WTC11 (cell line): ENCODE measurements at regions not wholly inside any gene's neighbourhood (a gene's known extent, or its start where the extent isn't known, plus 50 kb on each side); places are given as distances from the start of the nearest gene placed in this dataset.

Experiments
- ATAC-seq: fragments of 200-7000 bp; cut with Tn5 transposase; 2 replicates; pipeline ENCODE4 v1.10.0; 2021; ENCODE audit warnings: mild to moderate bottlenecking, moderate library complexity
- CTCF ChIA-PET: fragments of 300-600 bp; sonication (Branson Sonifier 250); formaldehyde crosslinking; loops from one replicate; lab custom pipeline; 2021; ENCODE audit warnings: antibody characterized with exemption; lab: Charles Lee
- POLR2A ChIA-PET: fragments of 350-600 bp; sonication (Branson Sonifier 250); formaldehyde crosslinking; loops from one replicate; lab custom pipeline; 2021; ENCODE audit warnings: antibody characterized with exemption; lab: Charles Lee
- DNase-seq: peaks from one replicate; pipeline ENCODE4 v3.0.0; 2021; ENCODE audit warnings: low spot score
- H3K27ac Mint-ChIP-seq: 2 replicates; pipeline ENCODE4 v1.8.0; 2021; ENCODE audit warnings: mixed read lengths
- H3K27me3 Mint-ChIP-seq: 2 replicates; pipeline ENCODE4 v1.8.0; 2021; ENCODE audit warnings: low read depth, mild to moderate bottlenecking, moderate library complexity, mixed read lengths
- H3K36me3 Mint-ChIP-seq: 2 replicates; pipeline ENCODE4 v1.8.0; 2021; ENCODE audit warnings: mixed read lengths
- H3K4me1 Mint-ChIP-seq: 2 replicates; pipeline ENCODE4 v1.8.0; 2022; ENCODE audit warnings: mixed read lengths
- H3K4me3 Mint-ChIP-seq: 2 replicates; pipeline ENCODE4 v1.8.0; 2021; ENCODE audit warnings: mild to moderate bottlenecking, moderate library complexity, mixed read lengths
- H3K9me3 Mint-ChIP-seq: 2 replicates; pipeline ENCODE4 v1.8.0; 2021; ENCODE audit warnings: mixed read lengths
- EMX1 ChIP-seq: fragments of 250-450 bp; sonication (Bioruptor Pico); IDR thresholded peaks from 2 replicates; pipeline ENCODE4 v1.8.0; 2021; ENCODE audit warnings: mild to moderate bottlenecking
- ETV6 ChIP-seq: sonication (generic); formaldehyde crosslinking; IDR thresholded peaks from 2 replicates; pipeline ENCODE4 v1.8.1; 2022; ENCODE audit warnings: mild to moderate bottlenecking, missing genetic modification reagents
- KAT7 ChIP-seq: sonication (generic); formaldehyde crosslinking; IDR thresholded peaks from 2 replicates; pipeline ENCODE4 v1.8.1; 2023; ENCODE audit warnings: missing genetic modification reagents, mild to moderate bottlenecking, borderline replicate concordance
- NFYB ChIP-seq: sonication (generic); formaldehyde crosslinking; conservative IDR thresholded peaks from 2 replicates; pipeline ENCODE4 v1.8.0; 2022; ENCODE audit warnings: low read depth, missing genetic modification reagents
- OVOL2 ChIP-seq: fragments of 250-450 bp; sonication (Bioruptor Pico); IDR thresholded peaks from 2 replicates; pipeline ENCODE4 v1.9.0; 2021; ENCODE audit warnings: mild to moderate bottlenecking, borderline replicate concordance
- RORB ChIP-seq: fragments of 250-450 bp; sonication (Bioruptor Pico); IDR thresholded peaks from 2 replicates; pipeline ENCODE4 v1.9.0; 2021; ENCODE audit warnings: mild to moderate bottlenecking
- SOX15 ChIP-seq: fragments of 250-450 bp; sonication (Bioruptor Pico); IDR thresholded peaks from 2 replicates; pipeline ENCODE4 v1.9.0; 2021; ENCODE audit warnings: mild to moderate bottlenecking
- SP1 ChIP-seq: sonication (generic); formaldehyde crosslinking; conservative IDR thresholded peaks from 2 replicates; pipeline ENCODE4 v1.8.1; 2022; ENCODE audit warnings: missing genetic modification reagents
- TEAD4 ChIP-seq: sonication (generic); formaldehyde crosslinking; IDR thresholded peaks from 2 replicates; pipeline ENCODE4 v1.8.0; 2022; ENCODE audit warnings: mild to moderate bottlenecking, missing genetic modification reagents
- ZBTB21 ChIP-seq: sonication (generic); formaldehyde crosslinking; IDR thresholded peaks from 2 replicates; pipeline ENCODE4 v1.8.1; 2023; ENCODE audit warnings: mild to moderate bottlenecking, missing genetic modification reagents, borderline replicate concordance
- ZNF219 ChIP-seq: sonication (generic); formaldehyde crosslinking; IDR thresholded peaks from 2 replicates; pipeline ENCODE4 v1.8.0; 2023; ENCODE audit warnings: missing genetic modification reagents, mild to moderate bottlenecking, borderline replicate concordance
- ZNF263 ChIP-seq: sonication (generic); formaldehyde crosslinking; IDR thresholded peaks from 2 replicates; pipeline ENCODE4 v1.8.1; 2022; ENCODE audit warnings: low read depth, mild to moderate bottlenecking, moderate library complexity, missing genetic modification reagents
- TF ChIP-seq, protein P1 (sequence below): sonication (generic); formaldehyde crosslinking; IDR thresholded peaks from 2 replicates; pipeline ENCODE4 v1.8.0; 2022; ENCODE audit warnings: mild to moderate bottlenecking, missing genetic modification reagents
- TF ChIP-seq, protein P2 (sequence below): fragments of 250-450 bp; sonication (Bioruptor Pico); IDR thresholded peaks from 2 replicates; pipeline ENCODE4 v1.9.0; 2021; ENCODE audit warnings: mild to moderate bottlenecking
- TF ChIP-seq, protein P3 (sequence below): sonication (generic); formaldehyde crosslinking; IDR thresholded peaks from 2 replicates; pipeline ENCODE4 v1.8.1; 2023; ENCODE audit warnings: mild to moderate bottlenecking, moderate library complexity, missing genetic modification reagents
- TF ChIP-seq, protein P4 (sequence below): sonication (generic); formaldehyde crosslinking; conservative IDR thresholded peaks from 2 replicates; pipeline ENCODE4 v1.8.1; 2022; ENCODE audit warnings: mild to moderate bottlenecking, missing genetic modification reagents
- TF ChIP-seq, protein P5 (sequence below): fragments of 200-600 bp; IDR thresholded peaks from 2 replicates; pipeline ENCODE4 v1.8.0; 2022; ENCODE audit warnings: antibody characterized with exemption
- TF ChIP-seq, protein P6 (sequence below): fragments of 250-450 bp; sonication (Bioruptor Pico); IDR thresholded peaks from 2 replicates; pipeline ENCODE4 v1.9.0; 2021; ENCODE audit warnings: moderate library complexity, mild to moderate bottlenecking, inconsistent platforms, borderline replicate concordance
- TF ChIP-seq, protein P7 (sequence below): sonication (generic); formaldehyde crosslinking; IDR thresholded peaks from 2 replicates; pipeline ENCODE4 v1.8.1; 2023; ENCODE audit warnings: mild to moderate bottlenecking, missing genetic modification reagents
- TF ChIP-seq, protein P8 (sequence below): sonication (generic); formaldehyde crosslinking; IDR thresholded peaks from 2 replicates; pipeline ENCODE4 v1.8.1; 2022; ENCODE audit warnings: low read depth, missing genetic modification reagents, borderline replicate concordance
- TF ChIP-seq, protein P9 (sequence below): sonication (generic); formaldehyde crosslinking; IDR thresholded peaks from 2 replicates; pipeline ENCODE4 v1.8.0; 2023; ENCODE audit warnings: mild to moderate bottlenecking, missing genetic modification reagents
- TF ChIP-seq, protein P10 (sequence below): sonication (generic); formaldehyde crosslinking; IDR thresholded peaks from 2 replicates; pipeline ENCODE4 v1.8.0; 2022; ENCODE audit warnings: mild to moderate bottlenecking, missing genetic modification reagents
- TF ChIP-seq, protein P11 (sequence below): sonication (generic); formaldehyde crosslinking; IDR thresholded peaks from 2 replicates; pipeline ENCODE4 v1.8.1; 2023; ENCODE audit warnings: mild to moderate bottlenecking, missing genetic modification reagents, moderate library complexity

DNA sequence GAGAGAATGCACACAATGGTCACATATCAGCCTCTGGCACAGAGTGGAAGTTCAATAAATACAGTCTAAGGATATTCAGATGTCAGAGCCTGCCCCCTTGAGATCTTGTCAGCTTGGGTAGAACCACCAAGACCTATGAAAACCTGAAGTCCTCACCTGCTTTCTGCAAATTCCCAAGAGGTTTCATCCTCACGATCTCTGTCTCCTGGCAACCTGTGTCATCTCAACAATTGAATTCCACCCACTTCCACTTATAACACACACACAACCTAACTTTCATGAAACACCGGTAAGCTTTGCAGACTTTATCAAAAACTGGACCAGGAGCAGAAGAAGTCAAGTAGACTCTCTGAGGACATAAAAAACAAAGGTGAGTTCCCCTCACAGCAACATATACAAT is 151.6 kb upstream of the SLC30A5 start (continued):
- TF ChIP-seq, protein P1, sequence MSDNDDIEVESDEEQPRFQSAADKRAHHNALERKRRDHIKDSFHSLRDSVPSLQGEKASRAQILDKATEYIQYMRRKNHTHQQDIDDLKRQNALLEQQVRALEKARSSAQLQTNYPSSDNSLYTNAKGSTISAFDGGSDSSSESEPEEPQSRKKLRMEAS (CRISPR knock-in tag): no peak
- TF ChIP-seq ZBTB21 (CRISPR knock-in tag): no peak
- TF ChIP-seq, protein P2, sequence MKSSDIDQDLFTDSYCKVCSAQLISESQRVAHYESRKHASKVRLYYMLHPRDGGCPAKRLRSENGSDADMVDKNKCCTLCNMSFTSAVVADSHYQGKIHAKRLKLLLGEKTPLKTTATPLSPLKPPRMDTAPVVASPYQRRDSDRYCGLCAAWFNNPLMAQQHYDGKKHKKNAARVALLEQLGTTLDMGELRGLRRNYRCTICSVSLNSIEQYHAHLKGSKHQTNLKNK: no peak
- TF ChIP-seq, protein P3, sequence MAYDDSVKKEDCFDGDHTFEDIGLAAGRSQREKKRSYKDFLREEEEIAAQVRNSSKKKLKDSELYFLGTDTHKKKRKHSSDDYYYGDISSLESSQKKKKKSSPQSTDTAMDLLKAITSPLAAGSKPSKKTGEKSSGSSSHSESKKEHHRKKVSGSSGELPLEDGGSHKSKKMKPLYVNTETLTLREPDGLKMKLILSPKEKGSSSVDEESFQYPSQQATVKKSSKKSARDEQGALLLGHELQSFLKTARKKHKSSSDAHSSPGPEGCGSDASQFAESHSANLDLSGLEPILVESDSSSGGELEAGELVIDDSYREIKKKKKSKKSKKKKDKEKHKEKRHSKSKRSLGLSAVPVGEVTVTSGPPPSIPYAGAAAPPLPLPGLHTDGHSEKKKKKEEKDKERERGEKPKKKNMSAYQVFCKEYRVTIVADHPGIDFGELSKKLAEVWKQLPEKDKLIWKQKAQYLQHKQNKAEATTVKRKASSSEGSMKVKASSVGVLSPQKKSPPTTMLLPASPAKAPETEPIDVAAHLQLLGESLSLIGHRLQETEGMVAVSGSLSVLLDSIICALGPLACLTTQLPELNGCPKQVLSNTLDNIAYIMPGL (CRISPR knock-in tag): no peak

DNA sequence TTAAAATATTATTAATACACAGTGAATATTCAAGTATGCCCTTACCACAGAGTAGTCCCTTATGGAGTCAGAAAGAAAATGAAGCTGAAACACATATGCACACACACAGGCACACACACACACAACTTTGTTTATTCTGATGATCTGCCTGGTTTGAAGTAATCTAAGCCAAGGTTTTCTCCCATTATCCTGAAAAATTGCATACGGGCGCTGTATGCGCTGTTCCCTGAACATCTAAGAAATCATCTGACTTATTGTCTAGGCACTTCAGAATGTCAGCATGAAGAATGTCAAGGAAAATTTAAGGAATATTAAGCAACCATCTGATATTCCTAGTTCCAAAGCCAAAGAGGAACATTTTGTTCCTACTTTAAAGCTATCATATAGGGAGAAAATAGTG is 147.1 kb upstream of the SLC30A5 start:
- ChIA-PET CTCF (no interaction called here), POLR2A (no interaction called here)
- Mint-ChIP-seq H3K9me3 (peaks cover 26% of the 10 kb centered on the region), H3K27me3 (no peaks in the 10 kb centered on the region; the same call in 1 of the 2 replicates), H3K36me3 (peaks cover 15% of the 10 kb centered on the region), H3K4me1 (peaks cover 26% of the 10 kb centered on the region), H3K4me3 (no peak overlapping the region), H3K27ac (no peak overlapping the region)
- DNase-seq (no peak), ATAC-seq (no peak)
- TF ChIP-seq, protein P4, sequence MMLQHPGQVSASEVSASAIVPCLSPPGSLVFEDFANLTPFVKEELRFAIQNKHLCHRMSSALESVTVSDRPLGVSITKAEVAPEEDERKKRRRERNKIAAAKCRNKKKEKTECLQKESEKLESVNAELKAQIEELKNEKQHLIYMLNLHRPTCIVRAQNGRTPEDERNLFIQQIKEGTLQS: no peak
- TF ChIP-seq, protein P5, sequence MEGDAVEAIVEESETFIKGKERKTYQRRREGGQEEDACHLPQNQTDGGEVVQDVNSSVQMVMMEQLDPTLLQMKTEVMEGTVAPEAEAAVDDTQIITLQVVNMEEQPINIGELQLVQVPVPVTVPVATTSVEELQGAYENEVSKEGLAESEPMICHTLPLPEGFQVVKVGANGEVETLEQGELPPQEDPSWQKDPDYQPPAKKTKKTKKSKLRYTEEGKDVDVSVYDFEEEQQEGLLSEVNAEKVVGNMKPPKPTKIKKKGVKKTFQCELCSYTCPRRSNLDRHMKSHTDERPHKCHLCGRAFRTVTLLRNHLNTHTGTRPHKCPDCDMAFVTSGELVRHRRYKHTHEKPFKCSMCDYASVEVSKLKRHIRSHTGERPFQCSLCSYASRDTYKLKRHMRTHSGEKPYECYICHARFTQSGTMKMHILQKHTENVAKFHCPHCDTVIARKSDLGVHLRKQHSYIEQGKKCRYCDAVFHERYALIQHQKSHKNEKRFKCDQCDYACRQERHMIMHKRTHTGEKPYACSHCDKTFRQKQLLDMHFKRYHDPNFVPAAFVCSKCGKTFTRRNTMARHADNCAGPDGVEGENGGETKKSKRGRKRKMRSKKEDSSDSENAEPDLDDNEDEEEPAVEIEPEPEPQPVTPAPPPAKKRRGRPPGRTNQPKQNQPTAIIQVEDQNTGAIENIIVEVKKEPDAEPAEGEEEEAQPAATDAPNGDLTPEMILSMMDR: no peak
- TF ChIP-seq SOX15 (CRISPR knock-in tag): no peak
- TF ChIP-seq, protein P6, sequence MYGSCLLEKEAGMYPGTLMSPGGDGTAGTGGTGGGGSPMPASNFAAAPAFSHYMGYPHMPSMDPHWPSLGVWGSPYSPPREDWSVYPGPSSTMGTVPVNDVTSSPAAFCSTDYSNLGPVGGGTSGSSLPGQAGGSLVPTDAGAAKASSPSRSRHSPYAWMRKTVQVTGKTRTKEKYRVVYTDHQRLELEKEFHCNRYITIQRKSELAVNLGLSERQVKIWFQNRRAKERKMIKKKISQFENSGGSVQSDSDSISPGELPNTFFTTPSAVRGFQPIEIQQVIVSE (CRISPR knock-in tag): no peak
- TF ChIP-seq, protein P7, sequence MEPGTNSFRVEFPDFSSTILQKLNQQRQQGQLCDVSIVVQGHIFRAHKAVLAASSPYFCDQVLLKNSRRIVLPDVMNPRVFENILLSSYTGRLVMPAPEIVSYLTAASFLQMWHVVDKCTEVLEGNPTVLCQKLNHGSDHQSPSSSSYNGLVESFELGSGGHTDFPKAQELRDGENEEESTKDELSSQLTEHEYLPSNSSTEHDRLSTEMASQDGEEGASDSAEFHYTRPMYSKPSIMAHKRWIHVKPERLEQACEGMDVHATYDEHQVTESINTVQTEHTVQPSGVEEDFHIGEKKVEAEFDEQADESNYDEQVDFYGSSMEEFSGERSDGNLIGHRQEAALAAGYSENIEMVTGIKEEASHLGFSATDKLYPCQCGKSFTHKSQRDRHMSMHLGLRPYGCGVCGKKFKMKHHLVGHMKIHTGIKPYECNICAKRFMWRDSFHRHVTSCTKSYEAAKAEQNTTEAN (CRISPR knock-in tag): no peak
- TF ChIP-seq, protein P8, sequence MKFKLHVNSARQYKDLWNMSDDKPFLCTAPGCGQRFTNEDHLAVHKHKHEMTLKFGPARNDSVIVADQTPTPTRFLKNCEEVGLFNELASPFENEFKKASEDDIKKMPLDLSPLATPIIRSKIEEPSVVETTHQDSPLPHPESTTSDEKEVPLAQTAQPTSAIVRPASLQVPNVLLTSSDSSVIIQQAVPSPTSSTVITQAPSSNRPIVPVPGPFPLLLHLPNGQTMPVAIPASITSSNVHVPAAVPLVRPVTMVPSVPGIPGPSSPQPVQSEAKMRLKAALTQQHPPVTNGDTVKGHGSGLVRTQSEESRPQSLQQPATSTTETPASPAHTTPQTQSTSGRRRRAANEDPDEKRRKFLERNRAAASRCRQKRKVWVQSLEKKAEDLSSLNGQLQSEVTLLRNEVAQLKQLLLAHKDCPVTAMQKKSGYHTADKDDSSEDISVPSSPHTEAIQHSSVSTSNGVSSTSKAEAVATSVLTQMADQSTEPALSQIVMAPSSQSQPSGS: no peak
- TF ChIP-seq ZNF219: no peak
- no peak for TF ChIP-seq KAT7
- no peak for TF ChIP-seq OVOL2 (CRISPR knock-in tag)
- TF ChIP-seq ETV6 (CRISPR knock-in tag): no peak
- TF ChIP-seq, protein P9, sequence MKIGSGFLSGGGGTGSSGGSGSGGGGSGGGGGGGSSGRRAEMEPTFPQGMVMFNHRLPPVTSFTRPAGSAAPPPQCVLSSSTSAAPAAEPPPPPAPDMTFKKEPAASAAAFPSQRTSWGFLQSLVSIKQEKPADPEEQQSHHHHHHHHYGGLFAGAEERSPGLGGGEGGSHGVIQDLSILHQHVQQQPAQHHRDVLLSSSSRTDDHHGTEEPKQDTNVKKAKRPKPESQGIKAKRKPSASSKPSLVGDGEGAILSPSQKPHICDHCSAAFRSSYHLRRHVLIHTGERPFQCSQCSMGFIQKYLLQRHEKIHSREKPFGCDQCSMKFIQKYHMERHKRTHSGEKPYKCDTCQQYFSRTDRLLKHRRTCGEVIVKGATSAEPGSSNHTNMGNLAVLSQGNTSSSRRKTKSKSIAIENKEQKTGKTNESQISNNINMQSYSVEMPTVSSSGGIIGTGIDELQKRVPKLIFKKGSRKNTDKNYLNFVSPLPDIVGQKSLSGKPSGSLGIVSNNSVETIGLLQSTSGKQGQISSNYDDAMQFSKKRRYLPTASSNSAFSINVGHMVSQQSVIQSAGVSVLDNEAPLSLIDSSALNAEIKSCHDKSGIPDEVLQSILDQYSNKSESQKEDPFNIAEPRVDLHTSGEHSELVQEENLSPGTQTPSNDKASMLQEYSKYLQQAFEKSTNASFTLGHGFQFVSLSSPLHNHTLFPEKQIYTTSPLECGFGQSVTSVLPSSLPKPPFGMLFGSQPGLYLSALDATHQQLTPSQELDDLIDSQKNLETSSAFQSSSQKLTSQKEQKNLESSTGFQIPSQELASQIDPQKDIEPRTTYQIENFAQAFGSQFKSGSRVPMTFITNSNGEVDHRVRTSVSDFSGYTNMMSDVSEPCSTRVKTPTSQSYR (CRISPR knock-in tag): no peak
- TF ChIP-seq SP1 (CRISPR knock-in tag): no peak
- TF ChIP-seq, protein P10, sequence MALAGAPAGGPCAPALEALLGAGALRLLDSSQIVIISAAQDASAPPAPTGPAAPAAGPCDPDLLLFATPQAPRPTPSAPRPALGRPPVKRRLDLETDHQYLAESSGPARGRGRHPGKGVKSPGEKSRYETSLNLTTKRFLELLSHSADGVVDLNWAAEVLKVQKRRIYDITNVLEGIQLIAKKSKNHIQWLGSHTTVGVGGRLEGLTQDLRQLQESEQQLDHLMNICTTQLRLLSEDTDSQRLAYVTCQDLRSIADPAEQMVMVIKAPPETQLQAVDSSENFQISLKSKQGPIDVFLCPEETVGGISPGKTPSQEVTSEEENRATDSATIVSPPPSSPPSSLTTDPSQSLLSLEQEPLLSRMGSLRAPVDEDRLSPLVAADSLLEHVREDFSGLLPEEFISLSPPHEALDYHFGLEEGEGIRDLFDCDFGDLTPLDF (CRISPR knock-in tag): no peak
- no peak for TF ChIP-seq RORB (CRISPR knock-in tag)
- TF ChIP-seq EMX1 (CRISPR knock-in tag): no peak
- no peak for TF ChIP-seq NFYB (CRISPR knock-in tag)
- TF ChIP-seq, protein P11, sequence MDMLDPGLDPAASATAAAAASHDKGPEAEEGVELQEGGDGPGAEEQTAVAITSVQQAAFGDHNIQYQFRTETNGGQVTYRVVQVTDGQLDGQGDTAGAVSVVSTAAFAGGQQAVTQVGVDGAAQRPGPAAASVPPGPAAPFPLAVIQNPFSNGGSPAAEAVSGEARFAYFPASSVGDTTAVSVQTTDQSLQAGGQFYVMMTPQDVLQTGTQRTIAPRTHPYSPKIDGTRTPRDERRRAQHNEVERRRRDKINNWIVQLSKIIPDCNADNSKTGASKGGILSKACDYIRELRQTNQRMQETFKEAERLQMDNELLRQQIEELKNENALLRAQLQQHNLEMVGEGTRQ (CRISPR knock-in tag): no peak
- no peak for TF ChIP-seq ZNF263 (CRISPR knock-in tag)
- TF ChIP-seq TEAD4: no peak
